ENCODE measurements at regions not wholly inside any gene's neighbourhood (a gene's known extent, or its start where the extent isn't known, plus 50 kb on each side); places are given as distances from the start of the nearest gene placed in this dataset.
"Not testable (repeated sequence)": the region's sequence is repeated elsewhere in the genome, so short reads cannot be mapped to it uniquely, and the experiment has no call there.

DNA sequence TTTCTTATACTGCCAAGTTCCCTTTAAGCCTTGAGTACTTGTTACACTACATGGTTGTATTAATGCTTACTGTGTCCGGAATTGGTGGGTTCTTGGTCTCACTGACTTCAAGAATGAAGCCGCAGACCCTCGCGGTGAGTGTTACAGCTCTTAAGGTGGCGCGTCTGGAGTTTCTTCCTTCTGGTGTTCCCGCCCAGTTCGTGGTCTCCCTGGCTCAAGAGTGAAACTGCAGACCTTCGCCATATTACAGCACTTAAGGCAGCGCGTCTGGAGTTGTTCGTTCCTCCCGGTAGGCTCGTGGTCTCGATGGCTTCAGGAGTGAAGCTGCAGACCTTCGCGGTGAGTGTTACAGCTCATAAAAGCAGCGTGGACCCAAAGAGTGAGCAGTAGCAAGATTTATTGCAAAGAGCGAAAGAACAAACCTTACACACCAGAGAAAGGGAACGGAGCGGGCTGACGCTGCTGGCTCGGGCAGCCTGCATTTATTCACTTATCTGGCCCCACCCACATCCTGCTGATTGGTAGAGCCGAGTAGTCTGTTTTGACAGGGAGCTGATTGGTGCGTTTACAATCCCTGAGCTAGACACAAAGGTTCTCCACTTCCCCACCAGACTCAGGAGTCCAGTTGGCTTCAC, 1171.3 kb upstream of the B3GALT2 start:
- DNase-seq (ENCODE audit: low read depth, low spot score) = not testable (repeated sequence)

- no peak for DNase-seq (ENCODE audit: low read depth, low spot score)
Observed at GRCh38 chr1:194355488-194356106, 1169.2 kb upstream of the B3GALT2 start.

DNA sequence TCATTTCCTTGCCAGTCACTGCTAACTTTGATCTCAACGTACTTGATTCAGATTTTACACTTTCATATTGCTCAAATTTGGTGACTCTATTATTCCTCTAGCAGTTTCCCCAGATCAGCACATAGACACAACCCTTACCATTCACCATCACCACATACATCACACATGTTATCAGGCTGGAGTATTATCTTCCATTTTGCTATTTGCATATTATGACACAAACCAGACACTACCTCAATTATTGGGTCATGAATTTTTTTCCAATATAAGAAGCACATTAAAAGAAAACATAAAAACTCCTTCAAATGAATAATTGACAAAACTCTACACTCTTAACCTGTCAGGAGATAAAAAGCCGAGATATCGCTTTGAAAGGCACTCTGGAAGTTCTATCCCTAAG, 1166.7 kb upstream of the B3GALT2 start:
- DNase-seq (ENCODE audit: low read depth, low spot score) = no peak

DNA sequence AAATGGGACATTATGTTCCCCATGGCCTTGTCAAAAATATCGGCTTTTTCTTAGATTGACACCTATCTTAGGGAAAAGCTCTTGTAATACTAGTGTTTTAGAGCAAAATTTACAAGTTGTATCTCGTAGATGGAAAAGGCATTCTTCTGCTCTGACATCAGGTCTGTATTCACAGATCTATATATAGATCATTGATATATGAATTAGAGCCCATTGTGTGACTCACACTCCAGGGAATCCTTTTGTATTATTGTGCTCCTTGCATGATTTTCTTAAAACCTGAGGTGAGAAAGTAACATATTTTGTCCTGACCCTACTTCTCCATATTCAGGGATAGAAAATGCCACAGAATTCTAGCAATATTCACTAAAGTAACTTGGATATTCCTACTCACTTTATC, 1160.8 kb upstream of the B3GALT2 start:
- DNase-seq (ENCODE audit: low read depth, low spot score) = no peak

- no peak for DNase-seq (ENCODE audit: low read depth, low spot score)
Observed at GRCh38 chr1:194342484-194343262, 1156.3 kb upstream of the B3GALT2 start.

GRCh38 chr1:194341587-194341986, 1155.2 kb upstream of the B3GALT2 start:
- DNase-seq (ENCODE audit: low read depth, low spot score) = no peak

GRCh38 chr1:194339471-194339870, 1153.1 kb upstream of the B3GALT2 start:
- no peak for DNase-seq (ENCODE audit: low read depth, low spot score)

DNA sequence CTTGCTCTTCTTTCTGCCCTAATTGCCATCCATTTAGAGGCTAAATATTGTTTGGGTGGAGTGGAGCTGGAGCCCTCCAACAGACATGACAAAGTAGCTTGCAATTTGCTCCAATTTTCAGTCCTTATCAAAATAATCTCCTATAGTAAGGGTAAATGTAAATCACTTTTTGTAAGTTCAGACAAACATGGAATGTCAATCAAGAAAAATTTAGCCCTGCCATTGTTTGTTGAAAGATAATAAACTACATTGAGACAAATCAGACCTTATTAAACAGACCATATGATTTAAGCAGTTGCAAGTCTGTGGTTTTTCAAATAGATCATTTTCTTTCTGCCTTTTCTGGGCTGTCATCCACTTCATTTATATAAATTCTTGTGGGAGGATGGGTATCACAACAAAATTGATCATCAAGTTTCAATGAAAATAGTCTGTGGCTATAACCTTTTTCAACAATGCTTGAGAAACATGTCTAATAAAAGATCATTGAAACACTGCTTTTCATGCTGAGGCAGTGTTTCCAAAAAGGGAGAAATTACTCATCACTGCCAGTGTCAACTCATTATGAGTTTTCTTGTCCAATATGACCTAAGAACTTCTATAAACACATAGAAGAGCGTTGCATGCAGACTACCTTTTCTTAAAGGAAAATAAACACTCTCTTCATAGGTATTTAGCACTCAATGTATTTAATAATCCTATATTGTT, 1152.0 kb upstream of the B3GALT2 start:
- DNase-seq (ENCODE audit: low read depth, low spot score) = no peak

DNA sequence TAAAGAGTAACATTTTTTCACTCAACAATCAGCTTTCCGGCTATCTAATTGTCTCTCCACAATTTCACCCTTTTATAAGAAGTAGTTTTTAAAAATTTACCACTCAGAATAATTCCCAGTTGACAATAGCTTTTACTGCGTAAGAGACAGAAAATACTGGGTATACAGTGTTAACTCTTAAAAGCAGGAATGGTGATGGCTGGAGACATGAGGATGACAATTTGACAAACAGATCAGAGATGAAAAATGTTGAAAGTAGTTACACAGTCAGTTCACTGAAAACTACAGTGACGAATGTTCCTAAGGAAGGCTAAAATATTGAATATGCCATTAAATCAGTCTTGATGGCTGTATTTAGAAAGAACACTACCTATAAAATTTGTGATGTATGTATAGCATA, 1146.8 kb upstream of the B3GALT2 start:
- DNase-seq (ENCODE audit: low read depth, low spot score) = no peak

GRCh38 chr1:194331758-194332157, 1145.3 kb upstream of the B3GALT2 start:
- no peak for DNase-seq (ENCODE audit: low read depth, low spot score)

GRCh38 chr1:194322751-194323150, 1136.3 kb upstream of the B3GALT2 start:
- DNase-seq (ENCODE audit: low read depth, low spot score) = no peak

DNA sequence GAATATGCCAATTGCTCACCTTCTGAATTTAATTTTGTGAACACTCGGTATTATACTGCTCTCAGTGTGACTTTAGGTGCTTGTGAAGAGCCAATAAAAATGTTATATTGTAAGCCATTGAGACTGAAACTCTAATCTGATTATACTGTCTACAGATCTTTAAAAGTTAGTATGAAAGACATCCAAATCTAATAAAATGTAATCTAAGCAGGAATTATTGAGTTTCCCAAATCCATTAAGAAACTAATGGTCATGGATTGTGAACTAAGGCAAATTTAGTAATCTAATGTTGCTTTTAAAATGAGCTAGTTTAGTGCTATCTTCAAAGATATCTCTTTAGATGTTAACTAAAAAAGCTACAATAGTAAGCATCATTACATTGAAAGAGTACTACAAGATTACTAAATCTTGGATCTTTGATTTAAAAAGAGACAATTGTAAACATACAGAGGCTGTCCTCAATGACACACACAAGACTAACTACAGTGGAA, 1132.4 kb upstream of the B3GALT2 start:
- DNase-seq (ENCODE audit: low read depth, low spot score) = no peak

DNA sequence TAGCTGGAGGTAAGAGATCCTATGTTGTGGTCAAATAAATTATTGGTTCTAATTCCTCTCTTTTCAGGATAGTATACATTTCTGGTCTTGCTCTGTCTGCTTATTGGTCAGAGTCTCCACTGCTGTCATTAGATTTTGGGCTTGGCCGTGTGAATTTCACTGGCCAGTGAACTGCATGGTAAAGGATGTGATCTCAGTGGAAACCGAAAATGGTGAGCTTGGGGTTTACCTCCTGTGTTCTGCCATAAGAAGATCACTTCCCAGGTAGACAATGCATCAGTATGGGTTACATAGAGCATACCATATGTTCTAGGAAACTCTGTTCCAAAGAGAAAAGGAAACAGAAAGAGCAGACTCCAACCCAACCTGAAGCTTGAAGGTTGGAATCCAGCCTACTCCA, 1123.3 kb upstream of the B3GALT2 start:
- DNase-seq (ENCODE audit: low read depth, low spot score) = no peak

- DNase-seq (ENCODE audit: low read depth, low spot score) = no peak
Observed at GRCh38 chr1:194309269-194309668, 1122.9 kb upstream of the B3GALT2 start.

GRCh38 chr1:194300776-194301175, 1114.4 kb upstream of the B3GALT2 start:
- no peak for DNase-seq (ENCODE audit: low read depth, low spot score)

DNA sequence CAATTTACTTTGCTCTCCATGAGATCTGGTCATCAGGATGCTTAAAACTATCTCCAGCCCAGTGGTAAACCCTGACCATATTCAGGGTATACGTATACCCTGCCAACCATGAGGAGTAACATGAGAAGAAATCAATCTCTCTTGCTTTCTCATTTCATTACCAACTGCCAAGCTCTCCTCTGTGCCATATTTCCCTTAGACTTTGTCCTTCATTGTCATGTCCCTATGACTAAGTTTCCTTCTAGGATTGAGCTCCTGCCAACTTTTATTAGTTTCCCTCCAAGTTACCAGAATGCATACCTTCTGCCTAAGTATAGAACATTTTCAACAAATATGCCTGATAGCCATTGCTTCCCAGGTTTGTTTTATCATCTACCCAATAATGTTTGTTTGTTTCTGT, 1113.9 kb upstream of the B3GALT2 start:
- no peak for DNase-seq (ENCODE audit: low read depth, low spot score)

GRCh38 chr1:194298007-194298598, 1111.7 kb upstream of the B3GALT2 start:
- no peak for DNase-seq (ENCODE audit: low read depth, low spot score)

DNA sequence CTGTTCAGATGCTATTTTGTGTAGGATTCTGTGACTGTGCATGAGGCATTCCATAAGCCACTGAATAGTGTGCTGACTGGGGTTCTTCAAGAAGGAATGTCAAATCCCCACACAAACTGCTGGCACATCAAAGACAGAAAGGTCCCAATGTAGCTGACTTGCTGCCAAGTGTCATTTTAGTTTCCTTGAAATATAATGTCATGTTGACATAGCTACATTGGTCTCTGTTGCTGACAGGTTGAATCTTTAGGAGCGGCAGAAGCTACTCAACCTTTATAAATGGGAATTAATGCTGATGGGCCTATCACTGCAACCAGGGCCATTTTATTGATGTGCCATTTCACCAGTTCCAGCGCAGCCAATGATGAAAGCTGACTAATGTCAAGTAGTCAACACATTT, 1110.7 kb upstream of the B3GALT2 start:
- no peak for DNase-seq (ENCODE audit: low read depth, low spot score)

DNA sequence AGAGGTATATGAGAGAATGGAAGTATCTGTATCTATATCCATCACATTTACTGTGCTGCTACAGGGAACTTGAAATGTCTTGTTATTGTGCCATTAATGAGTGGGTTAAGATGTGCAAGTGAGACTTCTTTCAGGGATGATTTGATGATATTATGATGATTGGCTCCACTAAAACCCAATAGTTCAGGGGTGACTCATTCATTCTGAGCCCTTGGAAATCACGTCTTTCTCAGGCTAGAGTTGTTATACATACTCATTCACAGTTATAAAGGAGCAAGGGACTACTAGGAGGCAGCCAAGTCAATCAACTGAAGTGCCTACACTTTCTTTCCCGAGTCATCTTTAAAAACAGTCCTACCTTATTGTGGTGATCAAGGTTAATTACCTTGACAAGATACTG, 1109.8 kb upstream of the B3GALT2 start:
- DNase-seq (ENCODE audit: low read depth, low spot score) = no peak

DNA sequence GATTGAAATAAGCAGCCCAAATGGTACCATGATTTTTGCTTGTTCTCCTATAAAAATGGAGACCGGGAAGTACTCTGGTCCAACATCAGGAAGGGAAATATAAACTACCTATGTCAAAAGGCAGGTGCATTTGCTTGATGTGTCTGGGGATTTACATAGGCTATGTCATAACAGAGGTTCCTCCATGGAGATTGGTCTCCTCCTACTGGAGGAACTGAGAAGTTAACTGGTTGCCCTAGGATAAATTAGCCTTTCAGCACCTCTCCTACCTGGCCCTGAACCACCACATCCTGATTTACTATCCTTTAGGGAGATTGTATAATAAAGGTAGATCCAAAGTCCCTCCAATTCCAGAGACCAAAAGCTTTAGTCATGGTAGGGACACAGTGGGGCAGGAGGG, 1109.3 kb upstream of the B3GALT2 start:
- no peak for DNase-seq (ENCODE audit: low read depth, low spot score)

- DNase-seq (ENCODE audit: low read depth, low spot score) = no peak
Observed at GRCh38 chr1:194293851-194294405, 1107.5 kb upstream of the B3GALT2 start.

Data from pulmonary artery endothelial cell (primary cell).